ENCODE measurements at regions not wholly inside any gene's neighbourhood (a gene's known extent, or its start where the extent isn't known, plus 50 kb on each side); places are given as distances from the start of the nearest gene placed in this dataset.

DNA sequence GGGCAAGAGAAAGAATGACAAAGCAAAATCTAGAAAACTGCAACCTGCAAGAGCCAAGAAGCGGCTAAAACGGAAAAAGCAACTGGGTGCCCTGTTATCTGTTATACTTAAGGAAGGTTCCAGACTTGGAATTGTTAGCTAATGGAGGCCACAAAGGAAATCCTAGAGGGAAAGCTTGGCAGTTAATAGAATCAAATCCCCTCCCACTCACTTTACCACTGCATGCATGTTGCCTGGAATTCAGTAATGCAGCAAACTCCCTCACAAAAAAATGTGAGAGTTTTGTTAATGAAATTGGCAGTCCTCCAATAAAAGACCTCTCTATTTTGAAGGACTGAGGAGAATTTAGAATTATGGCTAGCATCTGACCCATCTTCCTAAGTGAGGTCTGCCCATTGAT lies 164.2 kb upstream of the SOX5 start:
- TF ChIP-seq, protein P1, sequence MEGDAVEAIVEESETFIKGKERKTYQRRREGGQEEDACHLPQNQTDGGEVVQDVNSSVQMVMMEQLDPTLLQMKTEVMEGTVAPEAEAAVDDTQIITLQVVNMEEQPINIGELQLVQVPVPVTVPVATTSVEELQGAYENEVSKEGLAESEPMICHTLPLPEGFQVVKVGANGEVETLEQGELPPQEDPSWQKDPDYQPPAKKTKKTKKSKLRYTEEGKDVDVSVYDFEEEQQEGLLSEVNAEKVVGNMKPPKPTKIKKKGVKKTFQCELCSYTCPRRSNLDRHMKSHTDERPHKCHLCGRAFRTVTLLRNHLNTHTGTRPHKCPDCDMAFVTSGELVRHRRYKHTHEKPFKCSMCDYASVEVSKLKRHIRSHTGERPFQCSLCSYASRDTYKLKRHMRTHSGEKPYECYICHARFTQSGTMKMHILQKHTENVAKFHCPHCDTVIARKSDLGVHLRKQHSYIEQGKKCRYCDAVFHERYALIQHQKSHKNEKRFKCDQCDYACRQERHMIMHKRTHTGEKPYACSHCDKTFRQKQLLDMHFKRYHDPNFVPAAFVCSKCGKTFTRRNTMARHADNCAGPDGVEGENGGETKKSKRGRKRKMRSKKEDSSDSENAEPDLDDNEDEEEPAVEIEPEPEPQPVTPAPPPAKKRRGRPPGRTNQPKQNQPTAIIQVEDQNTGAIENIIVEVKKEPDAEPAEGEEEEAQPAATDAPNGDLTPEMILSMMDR (optimal IDR thresholded peaks at IDR 0.05 in 1 of 3, IDR thresholded peaks at IDR 0.05 in 1 of 3, conservative IDR thresholded peaks at IDR 0.05 in 1 of 3; ENCODE audit: extremely low read depth in 1 of 3, insufficient read depth in 2 of 3, low read length in 3 of 3): no peak
- no peak for TF ChIP-seq EZH2 (IDR thresholded peaks at IDR 0.05; ENCODE audit: low read length)

DNA sequence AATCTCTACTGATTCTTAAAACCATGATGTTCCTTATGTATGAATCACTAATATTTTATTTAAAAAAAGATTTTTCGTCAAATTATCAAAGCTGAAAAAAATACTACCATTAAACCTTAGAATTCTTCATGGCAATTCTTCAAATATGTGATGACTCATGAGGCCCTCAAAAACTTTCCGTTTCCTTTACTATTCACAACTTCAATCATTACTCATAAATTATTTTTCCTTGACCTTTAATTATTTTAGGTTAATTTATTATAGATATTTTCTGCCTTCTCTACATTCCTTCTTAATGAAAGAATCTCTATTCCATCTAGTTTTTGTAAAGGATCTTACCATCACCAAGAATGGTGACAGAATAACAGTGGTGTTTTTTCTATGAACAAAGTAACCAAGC lies 162.1 kb upstream of the SOX5 start:
- FAIRE-seq (no peak), DNase-seq (ENCODE audit: low read depth, low spot score) (no peak)
- no peak overlapping the region for H3K27ac ChIP-seq (ENCODE audit: control insufficient read depth, insufficient read depth, low read length)
- H3K4me3 ChIP-seq (ENCODE audit: control insufficient read depth in 2 of 3, extremely low read depth in 1 of 3, insufficient read depth in 2 of 3, low read depth in 1 of 3, low read length in 3 of 3): no peak overlapping the region
- H3K36me3 ChIP-seq (ENCODE audit: control insufficient read depth in 2 of 2, extremely low read depth in 1 of 2, insufficient read depth in 2 of 2, low read length in 2 of 2): no peaks in the 10 kb centered on the region
- H3K4me1 ChIP-seq (ENCODE audit: control insufficient read depth, extremely low read depth, insufficient read depth, low read length): peaks cover 3% of the 10 kb centered on the region
- TF ChIP-seq, protein P1 (optimal IDR thresholded peaks at IDR 0.05 in 1 of 3, IDR thresholded peaks at IDR 0.05 in 1 of 3, conservative IDR thresholded peaks at IDR 0.05 in 1 of 3; ENCODE audit: extremely low read depth in 1 of 3, insufficient read depth in 2 of 3, low read length in 3 of 3): no peak
- no peak overlapping the region for H3K4me2 ChIP-seq (ENCODE audit: control insufficient read depth, extremely low read depth, insufficient read depth, low read depth, low read length)
- no peak overlapping the region for H2AFZ ChIP-seq (ENCODE audit: control insufficient read depth, low read length)
- H3K9me3 ChIP-seq (ENCODE audit: control insufficient read depth, low read depth, low read length): no peaks in the 10 kb centered on the region
- no peaks in the 10 kb centered on the region for H3K9me1 ChIP-seq (ENCODE audit: control insufficient read depth, extremely low read depth, insufficient read depth, low read length)
- H4K20me1 ChIP-seq (ENCODE audit: control insufficient read depth, extremely low read depth, insufficient read depth, low read length): no peaks in the 10 kb centered on the region
- dilution Hi-C loops (cut with MboI; ENCODE audit: extremely low pct_ligation_motif_present, low sequenced_read_pairs): no loop called here
- H3K9ac ChIP-seq (ENCODE audit: control insufficient read depth, extremely low read depth, insufficient read depth, low read length): no peak overlapping the region
- no peaks in the 10 kb centered on the region for H3K27me3 ChIP-seq (ENCODE audit: control insufficient read depth, extremely low read depth, insufficient read depth, low read length)
- H3K79me2 ChIP-seq (ENCODE audit: control insufficient read depth, insufficient read depth, low read length): no peaks in the 10 kb centered on the region

More for the DNA sequence above, 164.2 kb upstream of the SOX5 start:
- H3K79me2 ChIP-seq (ENCODE audit: control insufficient read depth, insufficient read depth, low read length): no peaks in the 10 kb centered on the region
- H3K4me1 ChIP-seq (ENCODE audit: control insufficient read depth, extremely low read depth, insufficient read depth, low read length): peaks cover 3% of the 10 kb centered on the region
- no peak overlapping the region for H3K4me3 ChIP-seq (ENCODE audit: control insufficient read depth in 2 of 3, extremely low read depth in 1 of 3, insufficient read depth in 2 of 3, low read depth in 1 of 3, low read length in 3 of 3)
- H3K4me2 ChIP-seq (ENCODE audit: control insufficient read depth, extremely low read depth, insufficient read depth, low read depth, low read length): no peak overlapping the region
- DNase-seq (ENCODE audit: low read depth, low spot score) (no peak), FAIRE-seq (no peak)
- H2AFZ ChIP-seq (ENCODE audit: control insufficient read depth, low read length): no peak overlapping the region
- H4K20me1 ChIP-seq (ENCODE audit: control insufficient read depth, extremely low read depth, insufficient read depth, low read length): no peaks in the 10 kb centered on the region
- no peaks in the 10 kb centered on the region for H3K27me3 ChIP-seq (ENCODE audit: control insufficient read depth, extremely low read depth, insufficient read depth, low read length)
- no peaks in the 10 kb centered on the region for H3K9me1 ChIP-seq (ENCODE audit: control insufficient read depth, extremely low read depth, insufficient read depth, low read length)
- no peaks in the 10 kb centered on the region for H3K9me3 ChIP-seq (ENCODE audit: control insufficient read depth, low read depth, low read length)
- dilution Hi-C loops (cut with MboI; ENCODE audit: extremely low pct_ligation_motif_present, low sequenced_read_pairs): no loop called here
- no peak overlapping the region for H3K9ac ChIP-seq (ENCODE audit: control insufficient read depth, extremely low read depth, insufficient read depth, low read length)
- no peaks in the 10 kb centered on the region for H3K36me3 ChIP-seq (ENCODE audit: control insufficient read depth in 2 of 2, extremely low read depth in 1 of 2, insufficient read depth in 2 of 2, low read length in 2 of 2)
- H3K27ac ChIP-seq (ENCODE audit: control insufficient read depth, insufficient read depth, low read length): no peak overlapping the region

Measured in keratinocyte (primary cell).